HG02678 (cell line): ENCODE measurements at regions not wholly inside any gene's neighbourhood (a gene's known extent, or its start where the extent isn't known, plus 50 kb on each side); places are given as distances from the start of the nearest gene placed in this dataset.

ENCODE experiments used
- ATAC-seq: cut with Tn5 transposase; IDR thresholded peaks from one replicate; pipeline ENCODE4 v1.9.1; 2021; ENCODE audit warnings: mild to moderate bottlenecking, moderate library complexity; ENCODE audit not compliant: unreplicated experiment

GRCh38 chr20:40545478-40545877 is 143.6 kb downstream of the MAFB start:
- no peak for ATAC-seq

- no peak for ATAC-seq
These were observed 147.0 kb downstream of the MAFB start for GRCh38 chr20:40542065-40542464.

- no peak for ATAC-seq
These were observed 148.9 kb downstream of the MAFB start for GRCh38 chr20:40540166-40540565.

GRCh38 chr20:40538131-40538530 is 150.9 kb downstream of the MAFB start:
- no peak for ATAC-seq

- ATAC-seq = no peak
These were observed 152.2 kb downstream of the MAFB start for GRCh38 chr20:40536808-40537207.

- no peak for ATAC-seq
These were observed 153.2 kb downstream of the MAFB start for GRCh38 chr20:40535816-40536215.

GRCh38 chr20:40532103-40532502 is 156.9 kb downstream of the MAFB start:
- ATAC-seq = no peak

GRCh38 chr20:40525351-40525750 is 163.7 kb downstream of the MAFB start:
- ATAC-seq = no peak

- no peak for ATAC-seq
These were observed 165.0 kb downstream of the MAFB start for GRCh38 chr20:40524071-40524470.

- no peak for ATAC-seq
These were observed 166.6 kb downstream of the MAFB start for GRCh38 chr20:40522405-40522804.

- ATAC-seq = no peak
These were observed 167.1 kb downstream of the MAFB start for GRCh38 chr20:40521962-40522361.

- no peak for ATAC-seq
These were observed 169.1 kb downstream of the MAFB start for GRCh38 chr20:40519918-40520317.

- no peak for ATAC-seq
These were observed 176.0 kb downstream of the MAFB start for GRCh38 chr20:40512994-40513393.

- no peak for ATAC-seq
These were observed 176.4 kb downstream of the MAFB start for GRCh38 chr20:40512591-40512990.

GRCh38 chr20:40511478-40511877 is 177.6 kb downstream of the MAFB start:
- ATAC-seq = no peak

- no peak for ATAC-seq
These were observed 178.4 kb downstream of the MAFB start for GRCh38 chr20:40510622-40511021.

- ATAC-seq = no peak
These were observed 180.2 kb downstream of the MAFB start for GRCh38 chr20:40508821-40509220.

- no peak for ATAC-seq
These were observed 182.5 kb downstream of the MAFB start for GRCh38 chr20:40506537-40506939.

GRCh38 chr20:40503119-40503518 is 185.9 kb downstream of the MAFB start:
- no peak for ATAC-seq

- ATAC-seq = no peak
These were observed 186.5 kb downstream of the MAFB start for GRCh38 chr20:40502576-40502975.

- ATAC-seq = no peak
These were observed 189.6 kb downstream of the MAFB start for GRCh38 chr20:40499391-40499790.

GRCh38 chr20:40497899-40498691 is 190.9 kb downstream of the MAFB start:
- ATAC-seq = no peak

GRCh38 chr20:40495956-40496355 is 193.1 kb downstream of the MAFB start:
- ATAC-seq = no peak
